Activated CD4-positive, alpha-beta T cell treated with anti-CD3 and anti-CD28 coated beads for 48 hours (primary cell): ENCODE measurements at regions not wholly inside any gene's neighbourhood (a gene's known extent, or its start where the extent isn't known, plus 50 kb on each side); places are given as distances from the start of the nearest gene placed in this dataset.

Experiments
- DNase-seq: peaks from one replicate; pipeline ENCODE4 v3.0.0-alpha.2; 2020

GRCh38 chr1:5595531-5596170 lies 396.6 kb downstream of the NPHP4 start:
- DNase-seq: no peak

GRCh38 chr1:5594056-5594956 lies 397.9 kb downstream of the NPHP4 start:
- no peak for DNase-seq

GRCh38 chr1:5590717-5591116 lies 401.5 kb downstream of the NPHP4 start:
- no peak for DNase-seq

- no peak for DNase-seq
These were observed 405.6 kb downstream of the NPHP4 start for GRCh38 chr1:5586629-5587028.

- no peak for DNase-seq
These were observed 407.0 kb downstream of the NPHP4 start for GRCh38 chr1:5585256-5585655.

GRCh38 chr1:5580926-5581325 lies 411.3 kb downstream of the NPHP4 start:
- no peak for DNase-seq

- DNase-seq: no peak
These were observed 412.3 kb downstream of the NPHP4 start for GRCh38 chr1:5579966-5580365.

GRCh38 chr1:5578690-5579089 lies 413.5 kb downstream of the NPHP4 start:
- DNase-seq: no peak

GRCh38 chr1:5577255-5578040 lies 414.8 kb downstream of the NPHP4 start:
- DNase-seq: no peak

- DNase-seq: no peak
These were observed 415.6 kb downstream of the NPHP4 start for GRCh38 chr1:5576673-5577065.

- no peak for DNase-seq
These were observed 416.1 kb downstream of the NPHP4 start for GRCh38 chr1:5576011-5576672.

GRCh38 chr1:5575396-5575940 lies 416.8 kb downstream of the NPHP4 start:
- no peak for DNase-seq

- DNase-seq: no peak
These were observed 417.6 kb downstream of the NPHP4 start for GRCh38 chr1:5574641-5575040.

- no peak for DNase-seq
These were observed 419.4 kb downstream of the NPHP4 start for GRCh38 chr1:5572794-5573193.

GRCh38 chr1:5571861-5572401 lies 420.3 kb downstream of the NPHP4 start:
- no peak for DNase-seq

- DNase-seq: no peak
These were observed 420.8 kb downstream of the NPHP4 start for GRCh38 chr1:5571438-5571837.

GRCh38 chr1:5570931-5571330 lies 421.3 kb downstream of the NPHP4 start:
- no peak for DNase-seq

- DNase-seq: no peak
These were observed 423.9 kb downstream of the NPHP4 start for GRCh38 chr1:5568321-5568720.

GRCh38 chr1:5567839-5568238 lies 424.4 kb downstream of the NPHP4 start:
- DNase-seq: no peak

- DNase-seq: no peak
These were observed 425.3 kb downstream of the NPHP4 start for GRCh38 chr1:5566924-5567323.

- DNase-seq: no peak
These were observed 426.7 kb downstream of the NPHP4 start for GRCh38 chr1:5565281-5566125.
